ENCODE measurements at regions not wholly inside any gene's neighbourhood (a gene's known extent, or its start where the extent isn't known, plus 50 kb on each side); places are given as distances from the start of the nearest gene placed in this dataset.

DNA sequence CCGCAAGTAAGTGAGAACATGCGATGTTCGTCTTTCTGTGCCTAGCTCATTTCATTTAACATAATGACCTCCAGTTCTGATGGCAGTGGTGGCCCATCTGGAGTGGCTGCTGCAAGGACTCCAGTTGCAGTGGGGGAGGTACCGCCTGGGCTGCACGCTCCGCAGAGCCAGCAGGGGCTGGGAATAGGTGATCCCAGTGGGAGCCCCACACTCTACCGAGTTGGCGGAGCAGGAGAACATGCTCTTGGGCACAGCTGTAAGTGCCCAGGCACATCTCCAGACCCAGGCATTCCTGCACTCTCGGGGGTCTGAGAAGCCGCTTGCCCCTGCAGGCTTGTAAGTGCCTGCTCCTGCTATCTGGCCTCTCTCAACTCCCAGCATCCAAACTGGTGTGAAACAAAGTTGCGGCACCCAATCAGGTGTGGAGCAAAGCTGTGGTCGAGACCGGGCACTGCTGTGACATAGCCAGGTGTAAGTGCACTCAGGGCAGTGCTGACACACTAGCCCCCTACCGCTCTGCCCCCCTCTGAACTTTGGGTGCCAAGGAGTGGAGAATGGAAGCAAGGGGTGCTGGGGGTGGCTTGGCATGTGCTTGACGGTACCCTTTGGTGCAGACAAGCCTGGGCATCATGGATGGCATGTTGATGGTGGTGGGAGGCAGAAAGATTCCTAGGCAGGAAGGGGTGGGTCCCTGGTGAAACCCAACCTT, 130.2 kb downstream of the HTR1B start:
- POLR2A ChIA-PET = no interaction called here
- CTCF ChIA-PET = no interaction called here
- no peak for DNase-seq (ENCODE audit: extremely low spot score)
- TF ChIP-seq, protein P1, sequence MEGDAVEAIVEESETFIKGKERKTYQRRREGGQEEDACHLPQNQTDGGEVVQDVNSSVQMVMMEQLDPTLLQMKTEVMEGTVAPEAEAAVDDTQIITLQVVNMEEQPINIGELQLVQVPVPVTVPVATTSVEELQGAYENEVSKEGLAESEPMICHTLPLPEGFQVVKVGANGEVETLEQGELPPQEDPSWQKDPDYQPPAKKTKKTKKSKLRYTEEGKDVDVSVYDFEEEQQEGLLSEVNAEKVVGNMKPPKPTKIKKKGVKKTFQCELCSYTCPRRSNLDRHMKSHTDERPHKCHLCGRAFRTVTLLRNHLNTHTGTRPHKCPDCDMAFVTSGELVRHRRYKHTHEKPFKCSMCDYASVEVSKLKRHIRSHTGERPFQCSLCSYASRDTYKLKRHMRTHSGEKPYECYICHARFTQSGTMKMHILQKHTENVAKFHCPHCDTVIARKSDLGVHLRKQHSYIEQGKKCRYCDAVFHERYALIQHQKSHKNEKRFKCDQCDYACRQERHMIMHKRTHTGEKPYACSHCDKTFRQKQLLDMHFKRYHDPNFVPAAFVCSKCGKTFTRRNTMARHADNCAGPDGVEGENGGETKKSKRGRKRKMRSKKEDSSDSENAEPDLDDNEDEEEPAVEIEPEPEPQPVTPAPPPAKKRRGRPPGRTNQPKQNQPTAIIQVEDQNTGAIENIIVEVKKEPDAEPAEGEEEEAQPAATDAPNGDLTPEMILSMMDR (IDR thresholded peaks at IDR 0.05; ENCODE audit: control extremely low read depth, extremely low read depth, low read depth, missing control alignments) = no peak

DNA sequence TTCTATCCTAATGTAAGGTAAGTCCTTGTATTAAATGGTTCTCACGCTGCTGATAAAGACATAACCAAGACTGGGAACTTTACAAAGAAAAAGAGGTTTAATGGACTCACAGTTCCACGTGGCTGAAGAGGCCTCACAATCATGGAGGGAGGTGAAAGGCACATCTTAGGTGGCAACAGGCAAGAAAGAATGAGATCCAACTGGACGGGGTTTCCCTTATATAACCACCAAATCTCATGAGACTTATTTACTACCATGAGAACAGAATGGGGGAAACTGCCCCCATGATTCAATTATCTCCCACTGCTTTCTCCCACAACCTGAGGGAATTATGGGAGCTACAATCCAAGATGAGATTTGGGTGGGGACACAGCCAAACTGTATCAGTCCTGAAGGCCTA, 136.6 kb downstream of the HTR1B start:
- ChIA-PET CTCF (interaction anchor here (1.6 kb wide), 1 partner anchor 17 kb away, joined by 3 read pairs; no protein-coding TSS in a partner anchor), POLR2A (no interaction called here)
- TF ChIP-seq, protein P1 (IDR thresholded peaks at IDR 0.05; ENCODE audit: control extremely low read depth, extremely low read depth, low read depth, missing control alignments) = no peak

DNA sequence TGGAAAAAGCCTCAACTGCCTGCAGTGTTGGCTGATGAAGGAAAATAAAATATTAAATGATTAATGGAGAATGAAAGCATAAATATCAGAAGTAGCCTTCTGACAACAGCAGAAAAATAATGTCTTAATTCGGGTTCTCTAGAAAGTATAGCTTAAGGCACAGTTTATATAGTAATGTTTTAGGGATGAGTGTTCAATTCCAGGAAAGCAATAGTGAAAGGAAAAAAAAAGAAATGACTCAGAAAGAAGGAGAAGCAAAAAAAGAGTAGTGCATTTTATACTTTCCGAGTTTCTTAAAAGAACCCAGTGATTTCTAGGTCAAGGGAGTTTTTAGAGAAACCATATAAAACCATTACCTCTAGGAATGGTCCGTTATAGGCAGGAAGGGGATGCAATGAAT, 137.3 kb downstream of the HTR1B start:
- ChIA-PET CTCF (interaction anchor here (1.6 kb wide), 1 partner anchor 18 kb away, joined by 3 read pairs; no protein-coding TSS in a partner anchor), POLR2A (no interaction called here)
- TF ChIP-seq, protein P1 (IDR thresholded peaks at IDR 0.05; ENCODE audit: control extremely low read depth, extremely low read depth, low read depth, missing control alignments) = no peak
- no peak for DNase-seq (ENCODE audit: extremely low spot score)

More for the DNA sequence above, 136.6 kb downstream of the HTR1B start:
- DNase-seq (ENCODE audit: extremely low spot score) = no peak

DNA sequence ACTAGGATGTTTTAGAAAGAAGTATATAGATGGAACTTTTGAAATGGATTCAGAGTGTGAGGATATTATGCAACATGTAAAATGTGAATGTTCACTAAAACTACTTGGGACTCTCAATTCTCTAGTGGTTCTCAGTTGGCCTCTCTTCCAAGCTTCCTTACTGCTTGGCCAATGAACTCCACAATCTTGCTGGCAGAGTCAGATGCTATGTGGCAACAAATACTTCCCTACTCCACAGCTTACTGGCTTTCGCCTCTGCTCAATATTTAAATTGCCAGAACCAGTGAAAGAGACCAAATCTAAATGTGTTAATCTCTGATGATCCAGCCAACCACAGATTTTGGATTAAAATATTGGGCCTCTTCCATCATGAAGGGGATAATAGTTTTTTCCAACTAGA, 138.4 kb downstream of the HTR1B start:
- CTCF ChIA-PET = no interaction called here

DNA sequence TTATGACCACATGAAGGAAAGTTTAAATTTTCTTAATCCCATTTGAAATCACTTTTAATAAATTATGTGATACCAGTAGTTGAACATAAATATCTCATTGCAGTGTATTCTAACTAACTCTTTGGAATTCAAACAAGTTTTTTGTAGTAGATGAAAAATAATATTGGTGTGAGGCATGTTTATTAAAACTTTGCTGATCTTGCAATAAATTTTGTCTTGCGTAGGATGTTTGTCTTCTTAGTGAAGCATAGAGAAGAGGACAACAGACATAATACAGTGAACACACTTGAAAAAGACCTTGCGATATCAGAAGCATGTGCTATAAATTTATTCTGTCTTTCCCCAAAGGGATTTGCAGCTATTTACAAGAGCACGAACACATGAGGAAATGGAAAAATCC, 140.7 kb downstream of the HTR1B start:
- ChIA-PET CTCF (no interaction called here), POLR2A (no interaction called here)
- TF ChIP-seq, protein P1 (IDR thresholded peaks at IDR 0.05; ENCODE audit: control extremely low read depth, extremely low read depth, low read depth, missing control alignments) = no peak
- no peak for DNase-seq (ENCODE audit: extremely low spot score)

More for the DNA sequence above, 138.4 kb downstream of the HTR1B start:
- POLR2A ChIA-PET = no interaction called here
- TF ChIP-seq, protein P1 (IDR thresholded peaks at IDR 0.05; ENCODE audit: control extremely low read depth, extremely low read depth, low read depth, missing control alignments) = no peak
- no peak for DNase-seq (ENCODE audit: extremely low spot score)

DNA sequence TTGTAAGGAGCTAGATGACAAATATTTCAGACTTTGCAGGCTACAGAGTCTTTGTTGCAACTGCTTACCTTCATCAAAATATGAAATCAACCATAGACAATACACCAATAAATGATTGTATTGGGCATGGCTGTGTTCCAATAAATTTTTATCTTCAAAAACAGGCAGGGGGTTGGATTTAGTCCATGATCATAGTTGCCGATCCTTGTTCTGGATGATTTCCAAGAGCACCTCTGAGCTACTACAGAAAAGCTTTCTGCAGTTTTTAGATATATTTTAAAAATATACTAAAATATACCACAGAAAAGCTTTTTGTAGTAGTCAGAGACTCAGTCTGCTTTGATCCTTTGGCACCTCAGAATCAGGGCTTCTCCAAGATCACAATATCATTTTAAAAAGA, 145.0 kb downstream of the HTR1B start:
- no peak for DNase-seq (ENCODE audit: extremely low spot score)
- TF ChIP-seq, protein P1 (IDR thresholded peaks at IDR 0.05; ENCODE audit: control extremely low read depth, extremely low read depth, low read depth, missing control alignments) = no peak
- POLR2A ChIA-PET = no interaction called here
- CTCF ChIA-PET = no interaction called here
